CD14-positive monocyte (primary cell): ENCODE measurements at regions not wholly inside any gene's neighbourhood (a gene's known extent, or its start where the extent isn't known, plus 50 kb on each side); places are given as distances from the start of the nearest gene placed in this dataset.

Experiments
- DNase-seq, 3 donors: peaks; one replicate each; pipeline ENCODE4 v3.0.0-alpha.2; 2011 to 2022
- H2AFZ ChIP-seq: 2 replicates; pipeline ENCODE4 v1.6.0; 2012; ENCODE audit warnings: mild to moderate bottlenecking, low read depth, low read length, inconsistent platforms; ENCODE audit not compliant: insufficient read depth, poor library complexity, severe bottlenecking
- H3K27ac ChIP-seq, 2 donors: 1 replicate in 1 of 2; 2 replicates in 1 of 2; pipeline ENCODE4 v1.5.1; 2012 to 2013; ENCODE audit warnings: low read length in 2 of 2, control low read depth in 1 of 2, inconsistent platforms in 1 of 2, low read depth in 1 of 2, mild to moderate bottlenecking in 1 of 2
- H3K27me3 ChIP-seq, 2 donors: one replicate each; pipeline versions ENCODE4 v1.6.0 to v1.6.1; 2011 to 2013; ENCODE audit warnings: low read length in 2 of 2; ENCODE audit not compliant: control insufficient read depth in 2 of 2, insufficient read depth in 2 of 2
- H3K36me3 ChIP-seq, 2 donors: replicated peaks in 1 of 2; 1 replicate in 1 of 2; 2 replicates in 1 of 2; pipeline versions ENCODE4 v1.5.1 to v1.6.1; 2012 to 2013; ENCODE audit warnings: low read length in 2 of 2, control low read depth in 1 of 2, inconsistent platforms in 1 of 2, mild to moderate bottlenecking in 1 of 2; ENCODE audit not compliant: insufficient read depth in 2 of 2, control insufficient read depth in 1 of 2
- H3K4me1 ChIP-seq, 2 donors: 1 replicate in 1 of 2; 2 replicates in 1 of 2; pipeline versions ENCODE4 v1.5.1 to v1.6.1; 2012 to 2013; ENCODE audit warnings: low read length in 2 of 2, control low read depth in 1 of 2, inconsistent platforms in 1 of 2, mild to moderate bottlenecking in 1 of 2, moderate library complexity in 1 of 2; ENCODE audit not compliant: insufficient read depth in 2 of 2, control insufficient read depth in 1 of 2
- H3K4me2 ChIP-seq: replicated peaks from 2 replicates; pipeline ENCODE3; 2012; ENCODE audit warnings: low read length, moderate library complexity, mild to moderate bottlenecking; ENCODE audit not compliant: poor library complexity, severe bottlenecking; ENCODE audit errors: extremely low read depth
- H3K4me3 ChIP-seq, 3 experiments: fragments of 200-600 bp in 1 of 3; sonication (generic) in 1 of 3; replicated peaks in 1 of 3; 1 replicate in 2 of 3; 2 replicates in 1 of 3; pipeline ENCODE4 v1.5.1; 2011 to 2013; ENCODE audit warnings: low read length in 3 of 3, mild to moderate bottlenecking in 3 of 3, control low read depth in 2 of 3, low read depth in 2 of 3, inconsistent platforms in 1 of 3, moderate library complexity in 1 of 3
- H3K79me2 ChIP-seq: 2 replicates; pipeline ENCODE4 v1.6.0; 2012; ENCODE audit warnings: mild to moderate bottlenecking, control low read depth, inconsistent platforms, low read length, moderate library complexity; ENCODE audit not compliant: insufficient read depth
- H3K9ac ChIP-seq: 2 replicates; pipeline ENCODE4 v1.6.0; 2017; ENCODE audit warnings: low read length, mild to moderate bottlenecking; ENCODE audit not compliant: insufficient read depth, poor library complexity, severe bottlenecking
- H3K9me3 ChIP-seq, 2 donors: replicated peaks in 1 of 2; 1 replicate in 1 of 2; 2 replicates in 1 of 2; pipeline versions ENCODE4 v1.5.1 to v1.6.1; 2012 to 2013; ENCODE audit warnings: low read length in 2 of 2, control low read depth in 1 of 2; ENCODE audit not compliant: control insufficient read depth in 1 of 2, insufficient read depth in 1 of 2
- H4K20me1 ChIP-seq: 2 replicates; pipeline ENCODE4 v1.6.0; 2012; ENCODE audit warnings: mild to moderate bottlenecking, low read length, control low read depth, moderate library complexity; ENCODE audit not compliant: insufficient read depth
- H3K27ac Mint-ChIP-seq, 7 donors: one replicate each; pipeline ENCODE4 v1.8.0; 2020; ENCODE audit warnings: mild to moderate bottlenecking in 7 of 7, mixed read lengths in 7 of 7, moderate library complexity in 6 of 7, inconsistent platforms in 2 of 7
- H3K27me3 Mint-ChIP-seq, 3 donors: one replicate each; pipeline ENCODE4 v1.8.0; 2021 to 2022; ENCODE audit warnings: low read depth in 3 of 3, mild to moderate bottlenecking in 3 of 3, mixed read lengths in 3 of 3, moderate library complexity in 3 of 3, inconsistent platforms in 1 of 3
- H3K36me3 Mint-ChIP-seq, 2 donors: one replicate each; pipeline ENCODE4 v1.8.0; 2020; ENCODE audit warnings: mixed read lengths in 2 of 2, inconsistent platforms in 1 of 2, mild to moderate bottlenecking in 1 of 2
- H3K4me1 Mint-ChIP-seq: one replicate; pipeline ENCODE4 v1.8.0; 2020; ENCODE audit warnings: mild to moderate bottlenecking, mixed read lengths
- H3K4me3 Mint-ChIP-seq, 2 donors: one replicate each; pipeline ENCODE4 v1.8.0; 2020; ENCODE audit warnings: mild to moderate bottlenecking in 2 of 2, mixed read lengths in 2 of 2, moderate library complexity in 1 of 2
- H3K9me3 Mint-ChIP-seq, 7 donors: one replicate each; pipeline ENCODE4 v1.8.0; 2020 to 2022; ENCODE audit warnings: mixed read lengths in 7 of 7, mild to moderate bottlenecking in 6 of 7, moderate library complexity in 6 of 7, inconsistent platforms in 2 of 7
- WGBS: methylation state at CpG from one replicate; pipeline ENCODE4 v1.1.5; 2013; ENCODE audit warnings: missing lambda C conversion rate; ENCODE audit not compliant: insufficient coverage; 5-methylcytosine and 5-hydroxymethylcytosine counted together
- intact Hi-C, 2 donors: fragments of 100-400 bp; cut with micrococcal nuclease; formaldehyde crosslinking; loops; one replicate each; pipeline versions ENCODE4 v1.15.0 to v1.15.1; 2023
- TF ChIP-seq, protein P1 (sequence below): fragments of 200-600 bp; IDR thresholded peaks from one replicate; pipeline ENCODE4 v1.8.0; 2022; ENCODE audit warnings: antibody characterized with exemption, mild to moderate bottlenecking

DNA sequence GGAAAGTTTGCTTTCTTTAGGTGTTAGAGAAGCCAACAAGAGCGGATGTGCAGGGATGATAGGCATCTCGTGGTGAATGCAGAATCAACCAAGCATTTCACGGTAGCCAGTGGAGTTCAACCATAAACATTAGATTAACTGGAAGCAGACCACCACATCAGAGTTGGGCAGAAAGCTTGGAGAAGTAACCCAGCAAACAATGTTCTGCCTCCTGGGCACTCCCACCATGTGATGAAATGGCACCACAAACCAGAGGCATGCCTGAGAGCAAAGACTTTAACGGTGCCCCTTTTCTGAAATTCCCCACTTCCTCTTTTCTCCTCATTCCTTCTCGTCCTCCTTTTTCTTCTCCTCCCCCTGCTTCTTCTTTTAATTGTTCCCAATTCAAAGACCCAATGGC is 193.5 kb upstream of the ANKFN1 start:
- WGBS = 20% methylated on average over 1 of the region's 5 CpGs
- Histone ChIP-seq H3K4me1 (peaks cover 7% of the 10 kb centered on the region in 2 donors), H3K4me3 (no peak overlapping the region), H3K4me2 (no peak overlapping the region), H3K27ac (no peak overlapping the region), H3K36me3 (no peaks in the 10 kb centered on the region), H3K79me2 (no peaks in the 10 kb centered on the region), H3K9ac (no peak overlapping the region), H3K9me3 (no peaks in the 10 kb centered on the region), H3K27me3 (no peaks in the 10 kb centered on the region), H2AFZ (no peak overlapping the region), H4K20me1 (no peaks in the 10 kb centered on the region)
- intact Hi-C loops = no loop called here
- DNase-seq = peak in 1 of 3 donors; percentile 6
- no peak overlapping the region for H3K4me3 Mint-ChIP-seq
- H3K27ac Mint-ChIP-seq = no peak overlapping the region
- TF ChIP-seq, protein P1, sequence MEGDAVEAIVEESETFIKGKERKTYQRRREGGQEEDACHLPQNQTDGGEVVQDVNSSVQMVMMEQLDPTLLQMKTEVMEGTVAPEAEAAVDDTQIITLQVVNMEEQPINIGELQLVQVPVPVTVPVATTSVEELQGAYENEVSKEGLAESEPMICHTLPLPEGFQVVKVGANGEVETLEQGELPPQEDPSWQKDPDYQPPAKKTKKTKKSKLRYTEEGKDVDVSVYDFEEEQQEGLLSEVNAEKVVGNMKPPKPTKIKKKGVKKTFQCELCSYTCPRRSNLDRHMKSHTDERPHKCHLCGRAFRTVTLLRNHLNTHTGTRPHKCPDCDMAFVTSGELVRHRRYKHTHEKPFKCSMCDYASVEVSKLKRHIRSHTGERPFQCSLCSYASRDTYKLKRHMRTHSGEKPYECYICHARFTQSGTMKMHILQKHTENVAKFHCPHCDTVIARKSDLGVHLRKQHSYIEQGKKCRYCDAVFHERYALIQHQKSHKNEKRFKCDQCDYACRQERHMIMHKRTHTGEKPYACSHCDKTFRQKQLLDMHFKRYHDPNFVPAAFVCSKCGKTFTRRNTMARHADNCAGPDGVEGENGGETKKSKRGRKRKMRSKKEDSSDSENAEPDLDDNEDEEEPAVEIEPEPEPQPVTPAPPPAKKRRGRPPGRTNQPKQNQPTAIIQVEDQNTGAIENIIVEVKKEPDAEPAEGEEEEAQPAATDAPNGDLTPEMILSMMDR = no peak
- no peaks in the 10 kb centered on the region for H3K36me3 Mint-ChIP-seq
- peaks cover 0 to 2% (median 0%) of the 10 kb centered on the region in 7 donors for H3K9me3 Mint-ChIP-seq
- peaks cover 0 to 2% (median 0%) of the 10 kb centered on the region in 3 donors for H3K27me3 Mint-ChIP-seq
- peaks cover 24% of the 10 kb centered on the region for H3K4me1 Mint-ChIP-seq

DNA sequence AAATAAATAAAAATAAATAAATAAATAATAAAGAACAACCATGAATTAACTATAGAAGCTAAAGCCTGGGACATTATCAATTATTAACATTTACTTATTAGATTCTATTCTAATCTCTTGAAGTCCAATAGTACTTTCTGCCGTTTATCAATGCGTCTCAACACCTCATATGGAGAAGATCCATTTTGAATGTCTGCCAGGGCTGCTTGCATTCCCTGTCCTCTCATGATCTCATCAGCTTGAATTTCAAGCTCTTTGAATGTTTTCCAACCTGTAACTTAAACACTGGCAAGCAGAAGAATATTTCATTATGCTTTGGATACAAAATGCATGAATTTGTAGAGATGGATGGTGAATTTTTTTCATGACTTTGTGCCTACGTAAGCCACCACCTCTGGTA is 191.9 kb upstream of the ANKFN1 start:
- intact Hi-C loops = no loop called here
- H3K9me3 ChIP-seq = no peaks in the 10 kb centered on the region
- WGBS = 100% methylated on average over 2 of the region's 3 CpGs
- peaks cover 24% of the 10 kb centered on the region for H3K4me1 Mint-ChIP-seq
- H3K9me3 Mint-ChIP-seq = peaks cover 0 to 3% (median 0%) of the 10 kb centered on the region in 7 donors
- H3K79me2 ChIP-seq = no peaks in the 10 kb centered on the region
- no peak overlapping the region for H3K9ac ChIP-seq
- H3K4me3 Mint-ChIP-seq = no peak overlapping the region
- H4K20me1 ChIP-seq = no peaks in the 10 kb centered on the region
- peaks cover 0 to 2% (median 2%) of the 10 kb centered on the region in 3 donors for H3K27me3 Mint-ChIP-seq
- no peak overlapping the region for H3K4me2 ChIP-seq
- H3K4me3 ChIP-seq = no peak overlapping the region
- H3K27ac Mint-ChIP-seq = no peak overlapping the region
- H3K27me3 ChIP-seq = no peaks in the 10 kb centered on the region
- no peak overlapping the region for H3K27ac ChIP-seq
- no peak overlapping the region for H2AFZ ChIP-seq
- TF ChIP-seq, protein P1 = no peak
- H3K36me3 ChIP-seq = no peaks in the 10 kb centered on the region
- no peaks in the 10 kb centered on the region for H3K36me3 Mint-ChIP-seq
- H3K4me1 ChIP-seq = peaks cover 7% of the 10 kb centered on the region in 2 donors
- DNase-seq = no peak
